ENCODE measurements at regions not wholly inside any gene's neighbourhood (a gene's known extent, or its start where the extent isn't known, plus 50 kb on each side); places are given as distances from the start of the nearest gene placed in this dataset.
A peak's percentile ranks its signal among the peaks of the same experiment; 100 is the strongest.
"Not testable (repeated sequence)": the region's sequence is repeated elsewhere in the genome, so short reads cannot be mapped to it uniquely, and the experiment has no call there.

- DNase-seq, result no peak
Observed at GRCh38 chr18:73110307-73110706, 242.5 kb upstream of the NETO1 start.

- no peak for DNase-seq
Observed at GRCh38 chr18:73101977-73102376, 234.2 kb upstream of the NETO1 start.

GRCh38 chr18:73101491-73101890 is 233.7 kb upstream of the NETO1 start:
- DNase-seq, result not testable (repeated sequence)

GRCh38 chr18:73099759-73100158 is 232.0 kb upstream of the NETO1 start:
- no peak for DNase-seq

GRCh38 chr18:73093687-73094250 is 226.0 kb upstream of the NETO1 start:
- DNase-seq, result no peak

- DNase-seq, result no peak
Observed at GRCh38 chr18:73088445-73088844, 220.7 kb upstream of the NETO1 start.

GRCh38 chr18:73087282-73087977 is 219.6 kb upstream of the NETO1 start:
- no peak for DNase-seq

GRCh38 chr18:73079920-73080319 is 212.1 kb upstream of the NETO1 start:
- no peak for DNase-seq

- DNase-seq, result peak in 1 of 3 donors; percentile 1
Observed at GRCh38 chr18:73060666-73061288, 193.0 kb upstream of the NETO1 start.

- peak in 1 of 3 donors; percentile 13 for DNase-seq
Observed at GRCh38 chr18:73059280-73059679, 191.5 kb upstream of the NETO1 start.

GRCh38 chr18:73047688-73048087 is 179.9 kb upstream of the NETO1 start:
- no peak for DNase-seq

- DNase-seq, result no peak
Observed at GRCh38 chr18:73045037-73045436, 177.2 kb upstream of the NETO1 start.

GRCh38 chr18:73043611-73044010 is 175.8 kb upstream of the NETO1 start:
- no peak for DNase-seq

- DNase-seq, result no peak
Observed at GRCh38 chr18:73043211-73043610, 175.4 kb upstream of the NETO1 start.

- no peak for DNase-seq
Observed at GRCh38 chr18:73040247-73040646, 172.5 kb upstream of the NETO1 start.

- no peak for DNase-seq
Observed at GRCh38 chr18:73038336-73038735, 170.5 kb upstream of the NETO1 start.

- no peak for DNase-seq
Observed at GRCh38 chr18:73023975-73024374, 156.2 kb upstream of the NETO1 start.

GRCh38 chr18:73009691-73010090 is 141.9 kb upstream of the NETO1 start:
- no peak for DNase-seq

- no peak for DNase-seq
Observed at GRCh38 chr18:73007915-73008308, 140.1 kb upstream of the NETO1 start.

GRCh38 chr18:73007195-73007914 is 139.6 kb upstream of the NETO1 start:
- DNase-seq, result no peak

- no peak for DNase-seq
Observed at GRCh38 chr18:73006331-73006730, 138.5 kb upstream of the NETO1 start.

- no peak for DNase-seq
Observed at GRCh38 chr18:73004260-73004659, 136.5 kb upstream of the NETO1 start.

Data from muscle of back (tissue), 3 donors.